ENCODE measurements at regions not wholly inside any gene's neighbourhood (a gene's known extent, or its start where the extent isn't known, plus 50 kb on each side); places are given as distances from the start of the nearest gene placed in this dataset.

GRCh38 chr6:72476051-72476450 is 145.8 kb upstream of the KCNQ5 start:
- Histone ChIP-seq H3K27me3 (ENCODE audit: insufficient read depth, insufficient read length) (no peaks in the 10 kb centered on the region), H3K4me1 (ENCODE audit: insufficient read depth, insufficient read length) (no peaks in the 10 kb centered on the region), H3K36me3 (ENCODE audit: insufficient read depth, insufficient read length, low read length) (no peaks in the 10 kb centered on the region), H3K4me3 (ENCODE audit: insufficient read length, low read depth) (no peak overlapping the region), H3K9me3 (ENCODE audit: insufficient read depth, low read length) (no peaks in the 10 kb centered on the region), H3K9ac (ENCODE audit: insufficient read length, low read depth) (no peak overlapping the region)
- TF ChIP-seq YY1 (IDR thresholded peaks at IDR 0.05; ENCODE audit: insufficient read depth, insufficient read length) (no peak), ZNF274 (IDR thresholded peaks at IDR 0.05; ENCODE audit: low read depth, low read length) (no peak), SUZ12 (IDR thresholded peaks at IDR 0.05; ENCODE audit: extremely low read depth, insufficient read depth, insufficient read length) (no peak)
- DNase-seq (ENCODE audit: low read depth, low spot score) = no peak

- H3K9me3 ChIP-seq (ENCODE audit: insufficient read depth, low read length) = no peaks in the 10 kb centered on the region
- DNase-seq (ENCODE audit: low read depth, low spot score) = no peak
- no peaks in the 10 kb centered on the region for H3K27me3 ChIP-seq (ENCODE audit: insufficient read depth, insufficient read length)
- H3K36me3 ChIP-seq (ENCODE audit: insufficient read depth, insufficient read length, low read length) = no peaks in the 10 kb centered on the region
- no peaks in the 10 kb centered on the region for H3K4me1 ChIP-seq (ENCODE audit: insufficient read depth, insufficient read length)
- H3K9ac ChIP-seq (ENCODE audit: insufficient read length, low read depth) = no peak overlapping the region
- H3K4me3 ChIP-seq (ENCODE audit: insufficient read length, low read depth) = no peak overlapping the region
- TF ChIP-seq SUZ12 (IDR thresholded peaks at IDR 0.05; ENCODE audit: extremely low read depth, insufficient read depth, insufficient read length) (no peak), ZNF274 (IDR thresholded peaks at IDR 0.05; ENCODE audit: low read depth, low read length) (no peak), YY1 (IDR thresholded peaks at IDR 0.05; ENCODE audit: insufficient read depth, insufficient read length) (no peak)
These were observed 145.2 kb upstream of the KCNQ5 start for GRCh38 chr6:72476646-72477045.

- DNase-seq (ENCODE audit: low read depth, low spot score) = no peak
- Histone ChIP-seq H3K27me3 (ENCODE audit: insufficient read depth, insufficient read length) (no peaks in the 10 kb centered on the region), H3K9ac (ENCODE audit: insufficient read length, low read depth) (no peak overlapping the region), H3K4me3 (ENCODE audit: insufficient read length, low read depth) (no peak overlapping the region), H3K36me3 (ENCODE audit: insufficient read depth, insufficient read length, low read length) (no peaks in the 10 kb centered on the region), H3K4me1 (ENCODE audit: insufficient read depth, insufficient read length) (no peaks in the 10 kb centered on the region), H3K9me3 (ENCODE audit: insufficient read depth, low read length) (no peaks in the 10 kb centered on the region)
- TF ChIP-seq ZNF274 (IDR thresholded peaks at IDR 0.05; ENCODE audit: low read depth, low read length) (no peak), YY1 (IDR thresholded peaks at IDR 0.05; ENCODE audit: insufficient read depth, insufficient read length) (no peak), SUZ12 (IDR thresholded peaks at IDR 0.05; ENCODE audit: extremely low read depth, insufficient read depth, insufficient read length) (no peak)
These were observed 126.4 kb upstream of the KCNQ5 start for GRCh38 chr6:72495441-72495840.

GRCh38 chr6:72497186-72497585 is 124.7 kb upstream of the KCNQ5 start:
- Histone ChIP-seq H3K4me3 (ENCODE audit: insufficient read length, low read depth) (no peak overlapping the region), H3K9me3 (ENCODE audit: insufficient read depth, low read length) (no peaks in the 10 kb centered on the region), H3K9ac (ENCODE audit: insufficient read length, low read depth) (no peak overlapping the region), H3K27me3 (ENCODE audit: insufficient read depth, insufficient read length) (no peaks in the 10 kb centered on the region), H3K4me1 (ENCODE audit: insufficient read depth, insufficient read length) (no peaks in the 10 kb centered on the region), H3K36me3 (ENCODE audit: insufficient read depth, insufficient read length, low read length) (no peaks in the 10 kb centered on the region)
- no peak for DNase-seq (ENCODE audit: low read depth, low spot score)
- no peak for TF ChIP-seq YY1 (IDR thresholded peaks at IDR 0.05; ENCODE audit: insufficient read depth, insufficient read length)

GRCh38 chr6:72500669-72501068 is 121.2 kb upstream of the KCNQ5 start:
- no peaks in the 10 kb centered on the region for H3K27me3 ChIP-seq (ENCODE audit: insufficient read depth, insufficient read length)
- no peaks in the 10 kb centered on the region for H3K36me3 ChIP-seq (ENCODE audit: insufficient read depth, insufficient read length, low read length)
- no peak overlapping the region for H3K4me3 ChIP-seq (ENCODE audit: insufficient read length, low read depth)
- no peak overlapping the region for H3K9ac ChIP-seq (ENCODE audit: insufficient read length, low read depth)
- H3K9me3 ChIP-seq (ENCODE audit: insufficient read depth, low read length) = no peaks in the 10 kb centered on the region
- H3K4me1 ChIP-seq (ENCODE audit: insufficient read depth, insufficient read length) = no peaks in the 10 kb centered on the region
- TF ChIP-seq SUZ12 (IDR thresholded peaks at IDR 0.05; ENCODE audit: extremely low read depth, insufficient read depth, insufficient read length) (no peak), ZNF274 (IDR thresholded peaks at IDR 0.05; ENCODE audit: low read depth, low read length) (no peak), YY1 (IDR thresholded peaks at IDR 0.05; ENCODE audit: insufficient read depth, insufficient read length) (no peak)
- DNase-seq (ENCODE audit: low read depth, low spot score) = no peak

GRCh38 chr6:72504406-72504805 is 117.5 kb upstream of the KCNQ5 start:
- TF ChIP-seq YY1 (IDR thresholded peaks at IDR 0.05; ENCODE audit: insufficient read depth, insufficient read length) = no peak
- no peak for TF ChIP-seq ZNF274 (IDR thresholded peaks at IDR 0.05; ENCODE audit: low read depth, low read length)
- no peak for TF ChIP-seq SUZ12 (IDR thresholded peaks at IDR 0.05; ENCODE audit: extremely low read depth, insufficient read depth, insufficient read length)
- Histone ChIP-seq H3K9ac (ENCODE audit: insufficient read length, low read depth) (no peak overlapping the region), H3K4me1 (ENCODE audit: insufficient read depth, insufficient read length) (no peaks in the 10 kb centered on the region), H3K27me3 (ENCODE audit: insufficient read depth, insufficient read length) (no peaks in the 10 kb centered on the region), H3K36me3 (ENCODE audit: insufficient read depth, insufficient read length, low read length) (no peaks in the 10 kb centered on the region), H3K9me3 (ENCODE audit: insufficient read depth, low read length) (no peaks in the 10 kb centered on the region), H3K4me3 (ENCODE audit: insufficient read length, low read depth) (no peak overlapping the region)
- DNase-seq (ENCODE audit: low read depth, low spot score) = no peak

- no peak overlapping the region for H3K9ac ChIP-seq (ENCODE audit: insufficient read length, low read depth)
- no peaks in the 10 kb centered on the region for H3K36me3 ChIP-seq (ENCODE audit: insufficient read depth, insufficient read length, low read length)
- H3K9me3 ChIP-seq (ENCODE audit: insufficient read depth, low read length) = no peaks in the 10 kb centered on the region
- no peak for TF ChIP-seq ZNF274 (IDR thresholded peaks at IDR 0.05; ENCODE audit: low read depth, low read length)
- no peak for TF ChIP-seq SUZ12 (IDR thresholded peaks at IDR 0.05; ENCODE audit: extremely low read depth, insufficient read depth, insufficient read length)
- TF ChIP-seq YY1 (IDR thresholded peaks at IDR 0.05; ENCODE audit: insufficient read depth, insufficient read length) = no peak
- H3K4me3 ChIP-seq (ENCODE audit: insufficient read length, low read depth) = no peak overlapping the region
- H3K4me1 ChIP-seq (ENCODE audit: insufficient read depth, insufficient read length) = no peaks in the 10 kb centered on the region
- no peaks in the 10 kb centered on the region for H3K27me3 ChIP-seq (ENCODE audit: insufficient read depth, insufficient read length)
- no peak for DNase-seq (ENCODE audit: low read depth, low spot score)
These were observed 116.4 kb upstream of the KCNQ5 start for GRCh38 chr6:72505446-72505845.

GRCh38 chr6:72519871-72520270 is 102.0 kb upstream of the KCNQ5 start:
- TF ChIP-seq YY1 (IDR thresholded peaks at IDR 0.05; ENCODE audit: insufficient read depth, insufficient read length) (no peak), SUZ12 (IDR thresholded peaks at IDR 0.05; ENCODE audit: extremely low read depth, insufficient read depth, insufficient read length) (no peak), ZNF274 (IDR thresholded peaks at IDR 0.05; ENCODE audit: low read depth, low read length) (no peak)

More at GRCh38 chr6:72519871-72520270, 102.0 kb upstream of the KCNQ5 start:
- DNase-seq (ENCODE audit: low read depth, low spot score) = no peak
- Histone ChIP-seq H3K27me3 (ENCODE audit: insufficient read depth, insufficient read length) (no peaks in the 10 kb centered on the region), H3K9ac (ENCODE audit: insufficient read length, low read depth) (no peak overlapping the region), H3K9me3 (ENCODE audit: insufficient read depth, low read length) (no peaks in the 10 kb centered on the region), H3K36me3 (ENCODE audit: insufficient read depth, insufficient read length, low read length) (no peaks in the 10 kb centered on the region), H3K4me3 (ENCODE audit: insufficient read length, low read depth) (no peak overlapping the region), H3K4me1 (ENCODE audit: insufficient read depth, insufficient read length) (no peaks in the 10 kb centered on the region)
